ENCODE measurements at regions not wholly inside any gene's neighbourhood (a gene's known extent, or its start where the extent isn't known, plus 50 kb on each side); places are given as distances from the start of the nearest gene placed in this dataset.

DNA sequence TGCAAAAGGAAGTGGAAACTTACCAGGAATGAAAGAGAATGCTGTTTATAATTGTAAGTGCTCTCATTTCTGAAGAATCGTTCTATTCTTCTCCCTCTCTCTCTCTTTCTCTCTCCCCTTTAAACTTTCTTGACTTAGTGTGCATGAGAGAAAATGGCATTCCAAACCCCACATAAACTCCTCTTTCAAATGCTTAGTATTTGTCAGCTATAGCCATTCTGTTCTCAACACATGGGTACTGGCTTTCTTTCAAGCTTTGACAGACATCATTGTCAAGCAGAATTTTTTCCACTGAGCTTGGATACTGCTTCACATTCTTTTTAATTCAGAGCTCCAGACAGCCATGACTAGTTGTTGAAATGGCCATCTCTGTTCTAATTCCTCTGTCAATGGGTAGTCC is 51.1 kb upstream of the PREP start:
- peak; percentile 12 for DNase-seq (ENCODE audit: low read depth)

DNA sequence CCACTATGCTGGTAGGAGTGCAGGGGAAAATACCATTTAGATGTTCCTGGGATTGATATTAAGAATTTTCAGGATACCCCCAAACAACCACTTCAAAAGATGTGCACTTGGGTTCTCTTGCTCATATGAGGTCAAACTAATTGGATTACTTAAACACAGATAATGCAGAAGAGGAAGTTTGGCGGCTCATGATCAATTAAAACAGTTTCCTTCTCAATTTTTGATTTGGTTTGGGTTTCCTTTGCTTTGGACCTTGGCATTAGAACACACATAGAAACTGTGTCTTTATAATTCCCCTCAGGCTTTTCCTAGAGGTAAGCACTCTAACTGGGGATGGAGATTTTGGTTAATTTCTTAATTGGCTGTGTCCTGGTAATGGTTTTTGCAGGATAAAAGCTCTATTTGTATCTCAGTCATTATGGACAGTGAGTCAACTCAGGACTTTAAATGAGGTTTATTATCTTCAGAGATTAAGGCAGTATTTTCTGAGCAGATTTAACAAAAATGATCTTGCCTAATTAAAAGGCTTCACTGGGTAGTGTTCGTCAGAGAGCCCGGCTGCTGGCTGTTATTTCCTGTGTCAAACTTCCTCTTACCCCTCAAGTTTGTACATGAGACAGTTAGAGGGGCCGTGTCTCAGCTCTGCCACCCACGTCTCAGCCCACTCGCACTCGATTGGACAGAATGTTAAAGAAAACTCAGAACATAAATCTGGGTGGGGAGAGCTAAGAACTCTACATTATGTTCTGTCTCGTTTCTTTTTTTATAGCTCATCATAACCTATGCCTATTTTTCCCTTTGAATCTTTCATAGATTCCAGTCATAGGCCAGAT is 50.3 kb upstream of the PREP start:
- DNase-seq (ENCODE audit: low read depth): peak; percentile 9
